Activated T-helper 1 cell treated with anti-CD3 and anti-CD28 coated beads, Interleukin-2, amount 50 U/mL, for 16 hours (primary cell): ENCODE measurements at regions not wholly inside any gene's neighbourhood (a gene's known extent, or its start where the extent isn't known, plus 50 kb on each side); places are given as distances from the start of the nearest gene placed in this dataset.

ENCODE experiments used
- DNase-seq, 2 donors: peaks; one replicate each; pipeline ENCODE4 v3.0.0-alpha.2; 2020; ENCODE audit warnings: low read depth in 1 of 2, low spot score in 1 of 2

DNA sequence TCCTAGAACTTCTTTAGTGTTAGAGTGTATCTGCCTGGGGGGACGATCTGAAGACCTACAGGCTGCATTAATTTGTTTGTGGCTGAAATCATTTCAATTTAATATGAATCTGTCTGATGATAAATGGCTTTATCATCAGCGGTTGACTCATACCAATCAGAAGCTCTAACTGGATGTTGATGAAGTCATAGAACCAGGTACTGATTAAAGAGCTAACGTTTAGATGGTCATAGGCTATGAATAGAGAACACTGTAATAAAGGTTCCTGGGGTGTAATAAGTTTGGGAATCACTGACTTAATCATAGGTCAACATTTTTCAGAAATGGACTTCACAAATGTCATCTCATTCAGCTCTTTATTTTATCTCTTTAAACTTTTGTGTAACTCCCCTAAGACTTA lies 329.9 kb downstream of the MSX2 start:
- no peak for DNase-seq

DNA sequence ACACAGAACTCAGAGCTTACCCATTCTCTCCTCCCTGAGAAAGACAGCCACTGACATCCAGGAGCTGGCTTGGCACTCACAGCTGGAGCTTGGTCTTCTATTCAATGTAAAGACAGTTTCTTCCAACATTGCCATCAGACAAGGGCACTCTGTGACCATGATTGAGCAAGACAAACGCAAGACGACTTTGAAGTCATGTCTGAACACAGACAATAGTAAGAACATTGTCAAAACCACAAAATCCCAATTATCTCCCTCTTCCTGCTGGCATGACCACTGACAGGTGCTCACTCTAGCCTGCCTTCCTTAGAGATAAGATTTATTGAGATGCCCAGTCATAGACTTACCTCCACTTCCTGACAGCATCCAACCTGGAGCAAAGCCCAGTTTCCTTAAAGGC lies 328.0 kb downstream of the MSX2 start:
- no peak for DNase-seq

DNA sequence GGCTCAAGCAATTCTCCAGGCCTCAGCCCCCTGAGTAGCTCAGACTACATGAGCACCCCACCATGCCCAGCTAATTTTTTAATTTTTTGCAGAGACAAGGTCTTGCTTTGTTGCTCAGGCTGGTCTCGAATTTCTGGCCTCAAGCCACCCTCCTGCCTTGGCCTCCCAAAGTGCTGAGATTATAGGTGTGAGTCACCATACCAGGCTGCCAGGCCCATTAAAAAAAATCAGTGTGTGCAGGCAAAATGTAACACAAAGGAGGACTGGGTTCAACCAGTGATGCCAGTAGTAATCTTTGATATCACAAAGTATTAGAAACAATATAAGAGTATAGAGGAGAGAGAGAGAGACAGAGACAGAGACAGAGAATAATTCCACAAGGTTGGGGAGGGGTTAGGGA lies 322.7 kb downstream of the MSX2 start:
- no peak for DNase-seq

DNA sequence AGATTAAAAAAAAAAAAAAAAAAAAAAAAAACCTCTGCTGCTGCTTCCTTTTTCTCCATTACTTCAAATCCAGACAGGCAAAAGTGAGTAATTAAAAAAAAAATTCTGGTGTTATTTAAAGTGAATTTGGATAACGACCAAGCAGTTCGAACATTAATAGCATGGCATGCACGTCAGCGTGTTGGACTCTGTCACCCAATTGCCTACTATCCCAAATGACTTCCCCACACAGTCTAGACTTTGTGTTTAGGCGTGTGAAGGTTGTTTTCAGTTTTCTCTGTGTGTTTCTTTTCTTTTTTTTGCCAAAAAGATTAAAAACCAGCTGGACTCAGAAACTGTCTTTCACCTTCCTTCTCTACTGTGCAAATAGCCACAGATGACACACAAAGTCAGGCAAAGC lies 321.4 kb downstream of the MSX2 start:
- no peak for DNase-seq

DNA sequence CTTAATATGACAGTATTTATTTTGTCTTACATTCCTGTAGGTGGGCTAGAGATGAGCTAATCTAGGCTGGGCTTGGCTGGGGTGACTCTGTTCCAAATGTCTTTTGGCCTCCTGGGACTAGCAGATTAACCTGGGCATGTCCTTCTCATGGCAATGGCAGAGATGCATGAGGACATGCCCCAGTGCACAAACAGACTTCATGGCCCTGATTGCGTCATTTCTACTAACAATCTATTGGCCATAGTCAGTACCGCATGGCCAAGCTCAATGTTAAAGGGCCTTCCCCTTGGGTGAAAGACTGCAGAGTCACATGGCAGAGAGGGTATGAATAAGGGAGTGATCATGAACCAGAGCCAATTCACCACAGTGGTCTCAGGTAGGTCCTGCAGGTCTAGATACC lies 313.4 kb downstream of the MSX2 start:
- DNase-seq, result no peak

DNA sequence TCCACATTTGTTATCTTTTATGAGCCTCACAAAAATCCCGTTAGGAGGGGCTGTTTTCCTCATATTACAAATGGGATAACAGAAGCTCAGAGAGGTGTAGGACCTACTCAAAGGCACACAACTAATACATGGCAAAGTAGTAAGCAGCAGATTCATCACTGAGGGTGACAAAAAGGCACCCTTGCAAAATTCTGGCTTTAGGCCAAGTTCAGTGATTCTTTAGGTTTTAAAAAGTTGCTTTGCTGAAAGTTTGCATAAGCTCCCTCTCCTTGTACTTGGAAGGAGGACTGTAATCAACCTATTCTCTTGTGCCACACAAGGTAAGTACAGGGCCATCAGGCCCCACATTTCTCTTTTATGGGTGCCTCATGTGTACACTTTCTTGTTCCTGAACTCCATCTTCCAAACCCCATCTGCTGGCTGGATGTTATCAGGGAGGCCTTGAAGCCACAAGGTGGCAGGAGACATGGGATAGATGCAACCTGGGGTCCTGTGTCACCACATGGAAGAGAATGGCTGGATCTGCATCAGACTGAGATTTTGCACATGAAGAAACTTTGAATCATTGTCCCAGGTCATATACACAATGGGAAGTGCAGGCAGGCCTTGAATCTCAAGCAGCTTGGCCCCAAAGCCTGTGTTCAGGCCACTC lies 311.6 kb downstream of the MSX2 start:
- no peak for DNase-seq

DNA sequence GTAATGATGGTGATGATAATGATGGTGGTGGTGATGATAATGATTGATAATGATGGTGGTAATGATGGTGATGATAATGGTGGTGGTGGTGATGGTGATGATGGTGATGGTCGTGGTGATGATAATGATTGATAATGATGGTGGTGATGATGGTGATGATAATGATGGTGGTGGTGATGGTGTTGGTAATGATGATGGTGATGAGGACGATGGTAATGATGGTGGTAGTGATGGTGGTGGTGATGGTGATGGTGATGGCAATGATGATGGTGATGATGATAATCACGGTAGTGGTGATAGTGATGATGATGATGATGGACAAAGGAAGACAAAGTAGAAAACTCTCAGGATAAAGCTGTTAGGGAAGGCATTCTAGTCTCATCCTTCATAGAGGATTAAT lies 310.5 kb downstream of the MSX2 start:
- no peak for DNase-seq

DNA sequence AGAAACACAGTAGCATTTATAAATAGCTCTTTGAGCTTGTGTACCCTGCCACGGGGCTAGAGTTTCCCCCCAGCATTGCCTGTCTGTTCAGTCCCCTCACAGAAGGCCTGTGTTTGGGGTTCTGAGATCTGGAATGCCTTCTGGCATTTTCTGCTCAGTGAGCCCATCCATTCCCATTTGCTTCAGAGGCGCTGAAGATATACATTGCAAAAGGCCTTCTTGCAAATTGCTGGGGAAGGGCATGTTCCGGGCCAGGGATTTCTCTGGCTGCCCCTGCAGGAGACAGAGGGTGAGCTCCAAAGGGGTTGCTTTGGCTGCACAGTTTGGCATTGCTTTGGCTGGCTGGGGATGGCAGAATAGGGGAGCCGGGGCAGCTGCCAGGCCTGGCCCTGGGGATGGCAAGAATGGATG lies 308.4 kb downstream of the MSX2 start:
- no peak for DNase-seq

DNA sequence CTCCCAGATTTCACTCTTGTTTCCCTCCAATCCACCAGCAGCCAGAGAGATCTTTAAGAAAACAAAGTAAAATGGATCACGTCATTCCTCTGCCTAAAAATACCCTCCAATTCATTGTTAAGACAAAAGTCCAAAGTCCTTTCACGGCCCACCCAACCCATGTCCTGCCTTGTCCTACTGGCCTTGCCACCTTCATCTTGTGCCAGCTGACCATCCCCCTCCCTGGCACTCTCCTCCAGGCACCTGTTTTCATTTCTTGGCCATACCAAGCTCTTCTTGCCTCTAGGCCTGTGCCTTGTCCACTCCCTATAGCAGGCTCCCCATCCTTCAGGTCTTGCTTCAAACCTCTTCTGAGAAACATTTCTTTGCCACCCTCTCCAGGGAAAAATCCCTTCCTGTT lies 307.6 kb downstream of the MSX2 start:
- no peak for DNase-seq

DNA sequence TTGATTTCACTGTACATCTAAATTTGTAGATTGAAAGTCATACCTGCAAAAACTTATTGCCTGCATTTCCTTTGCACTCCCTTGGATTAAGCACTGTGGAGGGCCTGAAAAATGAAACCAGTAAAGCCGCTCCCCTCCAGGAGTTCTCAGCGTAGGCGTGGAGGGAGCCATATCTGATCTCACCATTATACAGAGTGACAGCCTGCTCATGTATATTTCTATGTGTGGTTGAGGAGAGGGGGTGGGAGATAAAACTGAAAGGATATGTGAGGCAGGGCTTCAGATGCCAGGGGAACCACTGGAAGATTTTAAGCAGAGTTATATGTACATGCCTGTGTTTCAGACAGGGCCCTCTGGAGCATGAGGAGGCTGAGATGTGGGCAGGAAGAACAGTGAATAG lies 303.0 kb downstream of the MSX2 start:
- DNase-seq, result no peak

DNA sequence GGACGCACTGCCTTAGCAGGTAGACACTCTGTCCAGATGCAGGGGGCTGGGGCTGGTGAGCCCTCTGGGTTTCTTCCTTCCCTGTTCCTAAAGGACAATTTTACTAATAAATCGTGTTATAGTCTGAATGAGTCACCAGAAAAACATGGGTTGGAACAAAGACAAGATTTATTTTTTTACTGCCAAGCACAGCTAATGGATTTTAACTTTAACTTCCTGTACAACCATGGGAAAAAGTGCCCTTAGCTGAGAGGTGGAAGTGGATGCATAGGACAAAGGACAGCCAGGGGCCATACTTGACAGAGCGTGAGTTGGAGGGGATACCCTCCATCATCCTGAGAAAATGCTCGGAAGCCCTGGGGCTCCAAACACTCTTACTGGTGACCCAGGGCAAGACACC lies 300.7 kb downstream of the MSX2 start:
- no peak for DNase-seq

DNA sequence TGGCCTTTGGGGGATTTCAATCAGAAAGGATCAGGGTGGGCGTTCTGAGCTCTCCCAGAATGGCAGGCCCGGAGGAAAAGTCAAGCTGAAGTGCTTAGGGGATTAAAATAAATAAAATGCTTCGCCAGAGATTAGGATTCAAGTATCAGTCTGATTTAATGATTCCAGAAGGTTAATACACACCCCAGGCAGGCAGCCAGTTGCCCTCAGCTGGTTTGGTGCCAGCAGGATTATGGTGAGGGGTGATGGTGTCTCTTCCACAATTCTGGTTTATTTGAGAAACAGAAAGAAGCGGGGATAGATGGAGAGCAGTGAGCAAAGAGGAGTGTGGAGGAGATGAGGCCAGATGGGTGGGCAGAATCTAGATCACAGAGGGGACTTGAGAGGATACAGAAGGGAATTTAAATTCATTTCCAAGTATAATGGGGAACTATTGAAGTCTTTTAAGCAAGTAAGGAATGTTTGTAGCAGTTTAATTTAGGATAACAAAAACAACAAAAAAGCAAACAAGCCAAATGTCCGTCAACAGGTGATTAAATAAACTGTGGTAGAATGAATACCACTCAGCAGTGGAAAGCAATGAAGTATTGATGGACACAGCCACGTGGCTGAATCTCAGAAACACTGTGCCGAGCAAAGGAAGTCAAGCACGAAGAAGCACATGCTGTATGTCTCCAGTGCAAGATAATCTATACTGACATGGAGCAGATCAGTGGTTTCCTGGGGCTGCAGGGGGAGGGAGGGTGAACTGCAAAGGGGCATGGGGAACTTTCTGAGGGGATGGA lies 297.7 kb downstream of the MSX2 start:
- no peak for DNase-seq

DNA sequence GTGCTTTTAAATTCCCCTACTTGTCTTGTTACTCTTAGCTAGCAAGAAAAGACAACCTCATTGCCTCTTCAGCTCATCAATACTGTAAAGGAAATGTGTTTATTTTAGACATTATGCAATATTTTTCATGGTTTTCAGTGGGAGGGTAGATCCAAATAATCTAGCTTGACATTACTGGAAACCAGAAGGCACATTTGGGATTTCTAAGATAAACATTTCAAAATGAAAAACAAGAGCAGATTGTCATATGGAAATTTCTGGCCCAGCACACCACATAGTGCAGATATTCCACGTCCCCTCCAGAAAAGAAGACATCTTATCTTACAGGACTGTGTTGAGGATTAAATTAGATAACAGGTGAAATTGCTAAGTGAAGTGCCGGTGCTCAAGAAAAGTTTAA lies 296.9 kb downstream of the MSX2 start:
- DNase-seq, result no peak

DNA sequence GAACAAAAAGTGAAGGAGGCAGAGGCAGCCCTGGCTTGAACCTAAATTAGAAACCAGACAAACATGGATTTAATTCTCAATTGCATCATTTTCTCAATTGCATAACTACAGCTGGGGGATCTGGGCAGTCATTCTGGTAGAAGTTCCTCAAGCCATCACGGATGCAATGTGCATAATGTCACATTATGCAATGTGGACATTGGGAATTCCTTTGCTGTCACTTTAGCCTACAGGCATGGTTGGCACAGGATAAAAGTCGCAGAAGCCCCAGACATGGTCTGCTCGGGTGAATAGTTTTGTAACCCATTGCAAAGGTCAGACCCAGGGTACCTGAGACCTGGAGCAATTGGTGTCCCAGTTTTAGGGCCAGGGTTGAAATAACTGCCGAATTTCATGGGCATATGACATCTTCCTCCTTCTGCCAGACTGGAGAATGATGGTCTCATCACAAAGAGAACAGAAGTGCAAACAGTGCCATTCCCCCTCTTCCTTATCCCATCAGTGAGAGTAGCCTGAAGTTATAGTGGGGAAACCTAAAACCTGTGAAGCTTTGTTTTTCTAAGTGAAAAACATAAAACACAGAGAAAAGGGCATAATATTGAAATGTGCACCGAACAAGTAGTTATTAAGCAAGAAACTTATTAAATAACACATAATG lies 290.8 kb downstream of the MSX2 start:
- no peak for DNase-seq

DNA sequence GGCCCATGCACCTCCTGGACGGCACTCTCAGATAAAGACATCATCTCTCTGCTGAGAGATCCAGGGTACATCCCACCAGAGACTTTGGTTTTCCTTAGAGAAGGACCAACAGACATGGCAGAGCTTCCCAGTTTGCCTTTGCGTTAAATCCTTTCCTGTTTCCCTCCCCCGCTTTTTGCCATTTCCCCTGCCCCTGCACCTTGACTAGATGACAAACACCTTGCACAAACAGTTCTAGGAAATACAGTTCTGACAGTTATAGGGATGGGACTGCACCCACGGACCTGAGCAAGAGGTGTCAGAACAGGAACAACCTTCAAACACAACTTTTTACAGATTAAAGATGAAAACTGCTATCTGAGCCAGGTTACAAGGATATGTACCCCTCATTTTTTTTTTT lies 288.9 kb downstream of the MSX2 start:
- DNase-seq, result no peak

DNA sequence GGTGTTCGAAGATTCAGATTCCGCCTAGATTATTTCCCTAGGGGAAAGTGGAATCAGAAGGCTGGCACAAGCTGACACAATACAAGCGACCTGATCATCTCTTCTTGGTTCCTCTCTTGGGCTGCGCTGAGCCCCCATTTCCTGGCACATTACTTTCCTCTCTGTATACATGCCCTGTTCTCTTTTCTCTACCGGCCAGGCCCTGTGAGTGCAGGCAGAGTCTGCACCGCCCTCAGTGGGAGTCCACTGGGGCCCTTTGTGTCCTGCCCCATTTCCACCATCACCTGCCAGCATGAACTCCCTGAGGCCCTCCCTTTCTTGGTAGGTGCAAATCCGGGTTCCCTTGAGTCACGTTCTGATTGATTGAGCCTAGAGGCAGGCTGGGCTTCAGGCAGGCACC lies 287.9 kb downstream of the MSX2 start:
- DNase-seq, result no peak

DNA sequence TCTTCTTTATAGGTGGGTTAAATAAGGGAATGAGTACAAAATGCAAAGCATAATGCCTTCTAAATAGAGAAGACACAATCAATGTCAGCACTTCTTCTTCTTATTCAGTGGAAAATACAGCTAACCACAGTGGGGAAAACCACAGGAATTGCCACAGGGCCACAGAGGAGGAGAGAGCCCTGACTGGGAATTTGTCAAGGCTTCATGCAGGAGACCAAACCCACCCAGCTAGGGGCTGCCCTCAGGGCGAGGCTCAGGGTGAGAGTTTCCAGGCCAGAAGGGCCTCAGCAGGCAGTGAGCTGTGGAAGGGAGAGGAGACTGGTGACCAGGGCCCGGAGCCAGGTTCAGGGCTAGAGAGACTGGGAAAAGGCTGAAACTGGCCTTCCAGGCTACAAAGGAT lies 279.1 kb downstream of the MSX2 start:
- DNase-seq, result no peak

DNA sequence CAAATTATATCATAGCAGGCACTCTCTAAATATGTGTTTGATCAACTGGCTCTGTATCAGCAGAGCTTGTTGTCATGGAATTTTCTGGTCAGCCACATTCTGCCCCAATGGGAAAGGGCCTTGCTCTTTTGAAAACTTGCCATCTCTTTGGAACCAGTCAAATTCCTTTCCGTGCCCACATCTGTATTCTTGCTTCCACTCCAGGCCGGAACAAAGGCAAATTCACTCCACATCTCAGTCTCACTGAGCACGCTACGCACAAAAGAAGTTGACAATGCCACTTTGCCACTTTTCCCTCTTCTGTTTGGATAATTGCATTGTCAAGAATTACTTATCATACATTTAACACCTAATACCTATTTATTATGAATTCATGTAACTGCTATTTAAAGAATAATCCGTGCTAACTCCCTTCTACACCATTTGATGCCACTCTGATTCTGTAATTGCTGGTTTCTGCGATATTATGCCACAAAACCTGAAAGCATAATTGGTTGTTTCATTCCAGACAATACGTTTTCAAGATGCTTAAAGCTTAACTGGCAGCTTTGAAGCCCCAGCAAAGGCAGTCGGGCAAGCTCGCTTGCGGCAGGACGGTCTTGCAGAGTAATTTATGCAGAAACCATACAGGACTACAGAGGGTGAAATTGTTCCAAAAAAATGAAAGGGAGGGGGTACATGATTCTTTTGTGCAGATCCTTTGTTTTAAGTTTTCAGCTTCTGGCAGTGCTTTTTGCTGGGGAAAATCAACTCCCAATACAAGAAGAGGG lies 277.7 kb downstream of the MSX2 start:
- DNase-seq, result no peak

DNA sequence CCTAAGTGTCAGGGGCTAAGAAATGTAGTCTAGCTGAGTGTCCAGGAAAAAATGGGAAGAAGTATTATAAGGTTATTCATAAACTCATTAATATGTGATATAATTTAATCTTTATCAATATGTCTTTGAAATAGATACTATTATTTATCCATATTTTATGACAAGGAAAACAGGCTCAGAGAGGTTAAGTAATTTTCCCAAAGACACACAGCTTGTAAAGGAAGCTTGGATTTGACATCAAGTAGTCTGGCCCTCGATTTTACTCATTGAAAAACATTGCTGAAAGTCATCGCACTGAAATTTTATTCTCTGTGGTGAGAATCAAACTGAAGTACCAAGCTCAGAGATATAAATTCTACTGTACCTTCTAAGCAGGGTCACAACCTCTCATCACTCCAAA lies 276.9 kb downstream of the MSX2 start:
- no peak for DNase-seq

DNA sequence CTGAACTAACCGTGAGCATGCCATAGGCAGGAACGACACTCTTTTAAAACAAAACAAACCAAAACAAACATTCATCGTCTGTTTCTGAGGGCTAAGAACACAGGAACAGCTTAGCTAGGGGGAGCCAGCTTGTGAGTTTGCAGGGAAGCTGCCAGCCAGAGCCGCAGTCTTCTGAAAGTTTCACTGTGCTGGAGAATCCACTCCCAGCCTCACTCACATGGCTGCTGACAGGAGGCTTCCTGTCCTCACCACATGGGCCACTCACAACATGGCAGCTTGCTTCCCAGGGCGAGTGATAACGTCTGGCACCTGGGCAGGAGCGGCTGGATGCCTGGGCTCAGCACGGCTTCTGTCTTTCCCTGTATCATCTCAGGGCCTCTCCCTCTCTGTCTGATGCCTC lies 275.2 kb downstream of the MSX2 start:
- no peak for DNase-seq

DNA sequence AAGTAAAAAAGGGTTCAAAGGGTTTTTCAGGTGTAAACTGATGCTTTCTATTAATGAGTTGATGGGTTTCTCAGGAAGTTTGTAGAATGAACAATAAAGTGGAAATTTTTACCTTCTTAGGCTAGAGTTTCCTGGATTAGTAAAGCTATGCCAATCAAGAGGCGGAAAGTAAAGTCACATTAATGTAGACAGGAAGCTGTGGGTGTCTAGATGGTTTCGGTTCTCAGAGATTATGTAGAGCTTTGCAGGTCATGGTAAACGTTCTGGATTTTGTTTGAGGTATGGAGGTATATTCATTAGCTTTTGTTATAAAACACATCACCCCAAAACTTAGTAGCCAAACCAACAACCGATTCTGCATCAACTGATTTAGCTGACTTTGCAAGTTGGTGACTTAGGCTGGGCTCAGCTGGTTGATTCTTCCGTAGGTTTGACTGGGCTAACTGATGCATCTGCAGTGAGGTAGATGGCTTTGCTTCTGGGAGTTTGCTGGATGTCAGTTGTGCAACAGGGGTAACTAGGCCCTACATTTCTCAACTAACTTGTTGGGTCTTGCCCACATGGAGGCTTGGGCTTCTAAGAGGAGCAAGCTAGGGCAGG lies 273.8 kb downstream of the MSX2 start:
- no peak for DNase-seq
